IMR-90 (cell line): ENCODE measurements at regions not wholly inside any gene's neighbourhood (a gene's known extent, or its start where the extent isn't known, plus 50 kb on each side); places are given as distances from the start of the nearest gene placed in this dataset.

Experiments used
- ATAC-seq: fragments of 200-7000 bp; cut with Tn5 transposase; 2 replicates; pipeline ENCODE4 v1.9.1; 2020; ENCODE audit warnings: low read depth, mild to moderate bottlenecking, moderate library complexity
- BruUV-seq: library from RNA; stranded (reverse); fragments of 400-500 nt; replicated peaks from 2 replicates; lab custom pipeline; 2021; lab: Mats Ljungman, UMichigan
- CTCF ChIA-PET: fragments of 300-600 bp; formaldehyde crosslinking; extraction: SDS; loops from one replicate; lab custom pipeline; 2021; ENCODE audit warnings: antibody characterized with exemption; lab: Yijun Ruan, JAX
- POLR2A ChIA-PET: fragments of 300-600 bp; sonication (Branson Sonifier 250); formaldehyde crosslinking; loops from one replicate; lab custom pipeline; 2022; ENCODE audit warnings: antibody characterized with exemption; ENCODE audit not compliant: unreplicated experiment; lab: Charles Lee
- DNase-seq: peaks from one replicate; pipeline ENCODE4 v3.0.0; 2013
- H2AFZ ChIP-seq: replicated peaks from 2 replicates; pipeline ENCODE3; 2013; ENCODE audit warnings: low read length, mild to moderate bottlenecking; ENCODE audit not compliant: poor library complexity
- H2AK5ac ChIP-seq: 2 replicates; pipeline ENCODE4 v1.6.1; 2013; ENCODE audit warnings: low read depth, low read length, inconsistent platforms
- H2AK9ac ChIP-seq: replicated peaks from 2 replicates; pipeline ENCODE3; 2013; ENCODE audit warnings: mild to moderate bottlenecking, low read depth, low read length, moderate library complexity; ENCODE audit not compliant: poor library complexity
- H2BK120ac ChIP-seq: 2 replicates; pipeline ENCODE4 v1.6.1; 2013; ENCODE audit warnings: low read depth, low read length, inconsistent platforms
- H2BK15ac ChIP-seq: 3 replicates; pipeline ENCODE4 v1.6.1; 2013; ENCODE audit warnings: low read depth, low read length, inconsistent platforms
- H2BK20ac ChIP-seq: 2 replicates; pipeline ENCODE4 v1.6.1; 2013; ENCODE audit warnings: low read depth, mild to moderate bottlenecking, inconsistent platforms, low read length, moderate library complexity
- H2BK5ac ChIP-seq: 2 replicates; pipeline ENCODE4 v1.6.1; 2013; ENCODE audit warnings: mild to moderate bottlenecking, low read depth, low read length, inconsistent platforms; ENCODE audit not compliant: poor library complexity, severe bottlenecking
- H3K14ac ChIP-seq: replicated peaks from 2 replicates; pipeline ENCODE4 v1.6.1; 2013; ENCODE audit warnings: low read depth, low read length, inconsistent platforms
- H3K18ac ChIP-seq: 2 replicates; pipeline ENCODE4 v1.6.1; 2013; ENCODE audit warnings: low read depth, low read length, control low read depth
- H3K23ac ChIP-seq: 2 replicates; pipeline ENCODE4 v1.6.1; 2013; ENCODE audit warnings: low read depth, low read length, inconsistent platforms
- H3K27ac ChIP-seq: 2 replicates; pipeline ENCODE4 v1.5.1; 2013; ENCODE audit warnings: mild to moderate bottlenecking, control low read depth, low read length; ENCODE audit not compliant: insufficient read depth
- H3K27me3 ChIP-seq: 2 replicates; pipeline ENCODE4 v1.6.1; 2013; ENCODE audit warnings: low read length; ENCODE audit not compliant: control insufficient read depth, insufficient read depth
- H3K36me3 ChIP-seq: 2 replicates; pipeline ENCODE4 v1.6.1; 2013; ENCODE audit warnings: low read length, mixed read lengths; ENCODE audit not compliant: control insufficient read depth, insufficient read depth
- H3K4ac ChIP-seq: 2 replicates; pipeline ENCODE4 v1.6.1; 2013; ENCODE audit warnings: low read depth, low read length, inconsistent platforms
- H3K4me1 ChIP-seq: 2 replicates; pipeline ENCODE4 v1.6.1; 2013; ENCODE audit warnings: low read length, mixed read lengths; ENCODE audit not compliant: control insufficient read depth, insufficient read depth
- H3K4me2 ChIP-seq: 2 replicates; pipeline ENCODE4 v1.6.1; 2013; ENCODE audit warnings: low read depth, mild to moderate bottlenecking, control low read depth, low read length, moderate library complexity
- H3K4me3 ChIP-seq: 2 replicates; pipeline ENCODE4 v1.5.1; 2013; ENCODE audit warnings: low read depth, mild to moderate bottlenecking, control low read depth, low read length, moderate library complexity; ENCODE audit not compliant: insufficient read depth
- H3K56ac ChIP-seq: 2 replicates; pipeline ENCODE4 v1.6.1; 2013; ENCODE audit warnings: low read length, inconsistent platforms; ENCODE audit not compliant: insufficient read depth; ENCODE audit errors: extremely low read depth
- H3K79me1 ChIP-seq, 2 experiments: 2 replicates each; pipeline ENCODE4 v1.6.1; 2013; ENCODE audit warnings: low read length in 2 of 2, inconsistent platforms in 1 of 2, low read depth in 1 of 2
- H3K9ac ChIP-seq: 2 replicates; pipeline ENCODE4 v1.6.1; 2013; ENCODE audit warnings: low read depth, low read length, control low read depth
- H3K9me1 ChIP-seq: 2 replicates; pipeline ENCODE4 v1.6.1; 2013; ENCODE audit warnings: low read length, inconsistent platforms; ENCODE audit not compliant: insufficient read depth
- H3K9me3 ChIP-seq: 2 replicates; pipeline ENCODE4 v1.6.1; 2013; ENCODE audit warnings: low read length; ENCODE audit not compliant: control insufficient read depth, insufficient read depth
- H4K20me1 ChIP-seq: 2 replicates; pipeline ENCODE4 v1.6.1; 2013; ENCODE audit warnings: low read length, inconsistent platforms; ENCODE audit not compliant: insufficient read depth
- H4K5ac ChIP-seq: 2 replicates; pipeline ENCODE4 v1.6.1; 2013; ENCODE audit warnings: mild to moderate bottlenecking, low read depth, low read length, control low read depth
- H4K8ac ChIP-seq, 2 experiments: 2 replicates each; pipeline ENCODE4 v1.6.1; 2013; ENCODE audit warnings: low read depth in 2 of 2, low read length in 2 of 2, control low read depth in 1 of 2, inconsistent platforms in 1 of 2
- H4K91ac ChIP-seq: 2 replicates; pipeline ENCODE4 v1.6.1; 2013; ENCODE audit warnings: low read depth, low read length, inconsistent platforms; ENCODE audit not compliant: insufficient read depth
- CEBPB ChIP-seq: IDR thresholded peaks from 2 replicates; pipeline ENCODE4 v1.6.1; 2012; ENCODE audit warnings: low read depth, low read length, improper control_type of control experiment
- CHD1 ChIP-seq: IDR thresholded peaks from 2 replicates; pipeline ENCODE4 v1.6.1; 2012; ENCODE audit warnings: low read depth, low read length, improper control_type of control experiment
- MAFK ChIP-seq: IDR thresholded peaks from 2 replicates; pipeline ENCODE4 v1.6.1; 2012; ENCODE audit warnings: low read depth, low read length, improper control_type of control experiment
- MXI1 ChIP-seq: IDR thresholded peaks from 2 replicates; pipeline ENCODE4 v1.6.1; 2012; ENCODE audit warnings: low read depth, mild to moderate bottlenecking, low read length, moderate library complexity, borderline replicate concordance
- NFE2L2 ChIP-seq: fragments of 150-350 bp; IDR thresholded peaks from 2 replicates; pipeline ENCODE4 v1.6.1; 2016; ENCODE audit warnings: low read depth, mild to moderate bottlenecking, low read length
- POLR2A ChIP-seq: IDR thresholded peaks from 2 replicates; pipeline ENCODE4 v1.6.1; 2012; ENCODE audit warnings: mild to moderate bottlenecking, low read depth, low read length
- RFX5 ChIP-seq: IDR thresholded peaks from 2 replicates; pipeline ENCODE4 v1.8.0; 2012; ENCODE audit warnings: low read depth, mild to moderate bottlenecking, low read length, moderate library complexity
- WGBS, 2 experiments: methylation state at CpG; one replicate each; pipeline versions ENCODE4 v1.1.5 to v1.1.7; 2013; ENCODE audit warnings: missing lambda C conversion rate in 2 of 2; ENCODE audit not compliant: insufficient read length in 1 of 2; ENCODE audit errors: extremely low coverage in 2 of 2; 5-methylcytosine and 5-hydroxymethylcytosine counted together
- dilution Hi-C: fragments of 300-500 bp; cut with HindIII; formaldehyde crosslinking; loops from one replicate; pipeline ENCODE4 v1.14.3; 2018; ENCODE audit warnings: low sequenced_read_pairs; ENCODE audit not compliant: unreplicated experiment
- in situ Hi-C: fragments of 300-500 bp; cut with MboI; formaldehyde crosslinking; loops from 3 replicates; pipeline ENCODE4 v1.14.3; 2019; ENCODE audit warnings: low sequenced_read_pairs, inconsistent platforms, mixed read lengths
- intact Hi-C: fragments of 100-400 bp; cut with micrococcal nuclease; formaldehyde crosslinking; loops from 2 replicates; pipeline ENCODE4 v1.10.0; 2022

DNA sequence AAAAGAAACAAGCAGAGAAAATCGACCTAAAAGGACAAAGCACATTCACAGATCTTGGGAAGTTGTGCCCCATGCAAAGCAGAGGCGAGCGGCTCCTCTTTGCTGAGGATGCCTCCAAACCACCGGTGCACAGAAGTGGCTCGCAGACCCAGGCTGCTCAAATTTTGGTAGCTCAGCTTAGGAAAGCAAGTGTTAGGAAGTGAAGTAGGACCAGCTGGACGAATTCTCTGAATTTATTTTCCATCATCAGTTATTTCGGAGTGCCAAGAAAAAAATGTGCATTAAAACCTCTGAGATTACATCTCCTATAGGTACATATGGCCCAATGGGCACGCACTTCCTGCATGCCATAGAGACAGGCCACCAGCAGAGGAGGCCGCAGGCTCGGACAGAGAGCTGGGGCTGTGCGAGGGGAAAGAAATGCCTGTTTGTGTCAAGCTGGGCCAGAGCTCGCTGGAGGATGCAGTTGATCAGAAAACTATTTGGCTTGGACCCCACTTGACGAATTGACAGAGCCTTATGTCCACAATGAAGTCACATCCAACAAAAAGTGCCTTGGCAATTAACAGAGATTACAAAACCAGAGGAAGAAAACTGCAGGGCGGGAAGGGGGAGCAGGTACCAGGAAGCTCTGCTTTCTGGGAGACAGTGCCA is 122.3 kb upstream of the LYZL2 start (continued):
- TF ChIP-seq NFE2L2, result no peak
- TF ChIP-seq CHD1, result peak; percentile 68; the same call in 1 of the 2 replicates

DNA sequence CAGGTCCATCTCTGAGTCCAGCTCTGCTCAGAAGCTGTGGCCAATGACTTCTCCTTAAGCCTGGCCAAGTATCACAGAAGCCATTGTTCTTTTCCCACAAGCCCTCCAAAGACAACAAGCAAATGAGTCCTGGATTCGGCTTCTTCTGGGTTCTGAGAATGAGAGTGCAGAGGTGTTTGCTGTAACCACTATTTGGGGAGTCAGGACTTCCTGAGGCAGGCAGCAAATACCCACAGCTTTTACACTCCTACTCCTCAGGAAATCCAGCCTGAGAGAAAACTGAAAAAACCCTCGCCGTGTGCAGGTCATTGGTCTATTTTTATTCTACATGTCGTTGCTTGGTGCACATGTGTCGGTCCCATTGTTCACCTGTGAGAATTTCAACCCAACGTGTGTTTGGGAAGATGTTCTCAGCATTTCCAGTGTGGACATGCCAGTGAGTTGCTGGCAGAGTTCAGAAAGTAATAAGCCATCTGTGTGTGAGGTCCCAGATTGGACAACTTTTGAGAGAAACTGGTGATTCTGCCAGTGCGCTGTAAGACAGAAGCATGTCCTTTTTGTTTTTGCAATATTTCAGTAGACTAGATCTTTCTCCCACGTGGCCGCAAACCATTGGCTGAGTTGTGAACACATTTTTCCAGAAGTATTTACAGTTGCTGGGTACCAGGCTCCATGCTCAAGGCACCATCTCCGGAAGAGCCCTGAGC is 121.6 kb upstream of the LYZL2 start:
- Histone ChIP-seq H3K27me3 (no peaks in the 10 kb centered on the region), H3K4me2 (no peak overlapping the region), H2BK20ac (peak overlapping the region; percentile 87), H3K4ac (peak overlapping the region; percentile 22), H2BK15ac (peak overlapping the region; percentile 61; the same call in 2 of the 3 replicates), H3K4me1 (peaks cover 16% of the 10 kb centered on the region), H3K9me3 (no peaks in the 10 kb centered on the region), H4K8ac (peak overlapping the region in 1 of 2 experiments; percentile 69; a peak in 2 of 4 replicates), H2AFZ (no peak overlapping the region), H2AK9ac (no peak overlapping the region), H3K79me1 (no peaks in the 10 kb centered on the region), H3K14ac (peak overlapping the region; percentile 25; the same call in 1 of the 2 replicates), H2BK5ac (no peak overlapping the region), H3K23ac (no peak overlapping the region), H3K4me3 (no peak overlapping the region), H3K36me3 (no peaks in the 10 kb centered on the region), H2AK5ac (peak overlapping the region; percentile 90), H3K56ac (no peak overlapping the region), H3K9ac (no peak overlapping the region), H4K20me1 (no peaks in the 10 kb centered on the region), H3K9me1 (peaks cover 19% of the 10 kb centered on the region), H2BK120ac (peak overlapping the region; percentile 93), H3K18ac (no peak overlapping the region; the same call in 1 of the 2 replicates), H3K27ac (no peak overlapping the region), H4K5ac (0 out of 2 replicates have a peak overlapping the region, but pooled peaks have one; percentile 10), H4K91ac (peak overlapping the region; percentile 34)
- BruUV-seq, result no TSS peak
- dilution Hi-C loops, result no loop called here
- TF ChIP-seq MAFK, result no peak
- TF ChIP-seq RFX5, result no peak
- TF ChIP-seq CEBPB, result no peak
- TF ChIP-seq POLR2A, result no peak
- no peak for TF ChIP-seq NFE2L2
- no peak for TF ChIP-seq MXI1
- ATAC-seq (no peak), DNase-seq (no peak)
- intact Hi-C loops, result loop anchor here (10.0 kb wide), 3 partner anchors 384 to 744 kb away; no protein-coding TSS in a partner anchor
- 83% methylated on average over 6 of the region's 10 CpGs; no CpG with 5 or more reads in 1 of the 2 experiments for WGBS, 2 experiments
- in situ Hi-C loops, result no loop called here
- ChIA-PET CTCF (interaction anchor here (0.6 to 1.7 kb wide), 11 partner anchors 14 to 740 kb away, joined by 3 to 8 read pairs (median 3); partner anchors contain the start of gene ZNF438), POLR2A (interaction anchor here (1.2 kb wide), 1 partner anchor 25 kb away, joined by 4 read pairs; no protein-coding TSS in a partner anchor)
